ENCODE measurements at regions not wholly inside any gene's neighbourhood (a gene's known extent, or its start where the extent isn't known, plus 50 kb on each side); places are given as distances from the start of the nearest gene placed in this dataset.
"Not testable (repeated sequence)": the region's sequence is repeated elsewhere in the genome, so short reads cannot be mapped to it uniquely, and the experiment has no call there.

- DNase-seq (ENCODE audit: low spot score), result no peak
These were observed 472.2 kb downstream of the MATN1 start for GRCh38 chr1:30250984-30251850.

- DNase-seq (ENCODE audit: low spot score), result no peak
These were observed 472.9 kb downstream of the MATN1 start for GRCh38 chr1:30250338-30250983.

GRCh38 chr1:30249446-30250337 lies 473.7 kb downstream of the MATN1 start:
- DNase-seq (ENCODE audit: low spot score), result no peak

GRCh38 chr1:30248774-30249173 lies 474.6 kb downstream of the MATN1 start:
- DNase-seq (ENCODE audit: low spot score), result no peak

GRCh38 chr1:30248373-30248772 lies 475.0 kb downstream of the MATN1 start:
- DNase-seq (ENCODE audit: low spot score), result no peak

- DNase-seq (ENCODE audit: low spot score), result no peak
These were observed 478.6 kb downstream of the MATN1 start for GRCh38 chr1:30244801-30245200.

- DNase-seq (ENCODE audit: low spot score), result no peak
These were observed 480.5 kb downstream of the MATN1 start for GRCh38 chr1:30242722-30243457.

GRCh38 chr1:30242168-30242567 lies 481.2 kb downstream of the MATN1 start:
- DNase-seq (ENCODE audit: low spot score), result no peak

- no peak for DNase-seq (ENCODE audit: low spot score)
These were observed 481.7 kb downstream of the MATN1 start for GRCh38 chr1:30241681-30242080.

- DNase-seq (ENCODE audit: low spot score), result no peak
These were observed 489.3 kb downstream of the MATN1 start for GRCh38 chr1:30234091-30234490.

- DNase-seq (ENCODE audit: low spot score), result peak; percentile 9
These were observed 491.0 kb downstream of the MATN1 start for GRCh38 chr1:30232288-30232899.

- no peak for DNase-seq (ENCODE audit: low spot score)
These were observed 493.4 kb downstream of the MATN1 start for GRCh38 chr1:30229960-30230359.

- no peak for DNase-seq (ENCODE audit: low spot score)
These were observed 493.8 kb downstream of the MATN1 start for GRCh38 chr1:30229557-30229956.

GRCh38 chr1:30226648-30227047 lies 496.7 kb downstream of the MATN1 start:
- DNase-seq (ENCODE audit: low spot score), result no peak

- DNase-seq (ENCODE audit: low spot score), result no peak
These were observed 498.0 kb downstream of the MATN1 start for GRCh38 chr1:30225357-30225756.

- DNase-seq (ENCODE audit: low spot score), result no peak
These were observed 503.7 kb downstream of the MATN1 start for GRCh38 chr1:30219675-30220074.

- DNase-seq (ENCODE audit: low spot score), result no peak
These were observed 504.9 kb downstream of the MATN1 start for GRCh38 chr1:30218438-30218837.

- no peak for DNase-seq (ENCODE audit: low spot score)
These were observed 506.8 kb downstream of the MATN1 start for GRCh38 chr1:30216602-30217001.

- DNase-seq (ENCODE audit: low spot score), result no peak
These were observed 509.4 kb downstream of the MATN1 start for GRCh38 chr1:30213936-30214335.

GRCh38 chr1:30207962-30208361 lies 515.4 kb downstream of the MATN1 start:
- not testable (repeated sequence) for DNase-seq (ENCODE audit: low spot score)

- not testable (repeated sequence) for DNase-seq (ENCODE audit: low spot score)
These were observed 516.8 kb downstream of the MATN1 start for GRCh38 chr1:30206631-30207030.
